ENCODE measurements at regions not wholly inside any gene's neighbourhood (a gene's known extent, or its start where the extent isn't known, plus 50 kb on each side); places are given as distances from the start of the nearest gene placed in this dataset.
"Not testable (repeated sequence)": the region's sequence is repeated elsewhere in the genome, so short reads cannot be mapped to it uniquely, and the experiment has no call there.

DNA sequence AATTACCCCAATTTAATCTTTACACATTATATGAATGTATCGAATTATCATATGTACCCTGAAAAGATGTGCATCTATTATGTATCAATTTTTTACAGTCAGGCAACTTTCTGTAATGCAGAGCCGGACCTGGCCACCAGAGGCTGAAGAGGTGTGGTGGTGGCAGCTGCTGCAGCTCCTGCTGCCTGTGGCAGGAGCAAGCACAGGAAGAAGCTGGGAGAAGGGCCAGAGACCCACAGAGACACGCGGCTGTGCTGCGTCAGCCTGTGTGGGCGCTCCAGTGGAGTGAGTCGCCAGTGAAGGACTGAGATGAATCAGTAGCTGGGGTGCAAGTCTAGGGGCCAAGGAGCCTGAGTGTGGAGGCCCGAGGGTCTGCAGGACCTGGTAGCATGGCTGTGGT lies 74.3 kb upstream of the COG2 start:
- intact Hi-C loops (cut with DNase I) = no loop called here
- TF ChIP-seq, protein P1, sequence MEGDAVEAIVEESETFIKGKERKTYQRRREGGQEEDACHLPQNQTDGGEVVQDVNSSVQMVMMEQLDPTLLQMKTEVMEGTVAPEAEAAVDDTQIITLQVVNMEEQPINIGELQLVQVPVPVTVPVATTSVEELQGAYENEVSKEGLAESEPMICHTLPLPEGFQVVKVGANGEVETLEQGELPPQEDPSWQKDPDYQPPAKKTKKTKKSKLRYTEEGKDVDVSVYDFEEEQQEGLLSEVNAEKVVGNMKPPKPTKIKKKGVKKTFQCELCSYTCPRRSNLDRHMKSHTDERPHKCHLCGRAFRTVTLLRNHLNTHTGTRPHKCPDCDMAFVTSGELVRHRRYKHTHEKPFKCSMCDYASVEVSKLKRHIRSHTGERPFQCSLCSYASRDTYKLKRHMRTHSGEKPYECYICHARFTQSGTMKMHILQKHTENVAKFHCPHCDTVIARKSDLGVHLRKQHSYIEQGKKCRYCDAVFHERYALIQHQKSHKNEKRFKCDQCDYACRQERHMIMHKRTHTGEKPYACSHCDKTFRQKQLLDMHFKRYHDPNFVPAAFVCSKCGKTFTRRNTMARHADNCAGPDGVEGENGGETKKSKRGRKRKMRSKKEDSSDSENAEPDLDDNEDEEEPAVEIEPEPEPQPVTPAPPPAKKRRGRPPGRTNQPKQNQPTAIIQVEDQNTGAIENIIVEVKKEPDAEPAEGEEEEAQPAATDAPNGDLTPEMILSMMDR (IDR thresholded peaks at IDR 0.05) = no peak
- DNase-seq = no peak
- Histone ChIP-seq H3K36me3 (no peaks in the 10 kb centered on the region), H3K4me3 (no peak overlapping the region), H3K4me1 (no peaks in the 10 kb centered on the region), H3K27me3 (peaks cover 0 to 4% of the 10 kb centered on the region in 2 donors), H3K9me3 (no peaks in the 10 kb centered on the region), H3K27ac (no peak overlapping the region)
- no peak for ATAC-seq

DNA sequence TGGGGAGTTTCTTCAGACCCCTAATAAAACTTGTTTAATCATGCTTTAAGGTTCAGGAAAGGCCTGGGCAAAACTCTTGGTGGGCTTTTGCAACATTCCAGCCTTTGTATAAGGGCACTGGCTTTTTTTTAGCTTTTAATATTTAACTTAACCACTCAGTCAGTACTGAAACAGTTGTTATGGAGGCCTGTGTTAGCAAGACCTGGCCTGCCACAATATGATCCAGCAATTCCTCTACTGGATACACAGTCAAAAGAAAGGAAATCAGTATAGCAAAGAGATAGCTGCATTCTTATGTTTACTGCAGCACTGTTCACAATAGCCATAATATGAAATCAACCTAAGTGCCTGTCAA lies 75.1 kb upstream of the COG2 start:
- intact Hi-C loops (cut with DNase I) = no loop called here
- TF ChIP-seq, protein P1 (IDR thresholded peaks at IDR 0.05) = no peak
- DNase-seq = no peak
- Histone ChIP-seq H3K27ac (no peak overlapping the region), H3K36me3 (no peaks in the 10 kb centered on the region), H3K27me3 (peaks cover 0 to 4% of the 10 kb centered on the region in 2 donors), H3K4me3 (no peak overlapping the region), H3K9me3 (no peaks in the 10 kb centered on the region), H3K4me1 (no peaks in the 10 kb centered on the region)
- no peak for ATAC-seq

DNA sequence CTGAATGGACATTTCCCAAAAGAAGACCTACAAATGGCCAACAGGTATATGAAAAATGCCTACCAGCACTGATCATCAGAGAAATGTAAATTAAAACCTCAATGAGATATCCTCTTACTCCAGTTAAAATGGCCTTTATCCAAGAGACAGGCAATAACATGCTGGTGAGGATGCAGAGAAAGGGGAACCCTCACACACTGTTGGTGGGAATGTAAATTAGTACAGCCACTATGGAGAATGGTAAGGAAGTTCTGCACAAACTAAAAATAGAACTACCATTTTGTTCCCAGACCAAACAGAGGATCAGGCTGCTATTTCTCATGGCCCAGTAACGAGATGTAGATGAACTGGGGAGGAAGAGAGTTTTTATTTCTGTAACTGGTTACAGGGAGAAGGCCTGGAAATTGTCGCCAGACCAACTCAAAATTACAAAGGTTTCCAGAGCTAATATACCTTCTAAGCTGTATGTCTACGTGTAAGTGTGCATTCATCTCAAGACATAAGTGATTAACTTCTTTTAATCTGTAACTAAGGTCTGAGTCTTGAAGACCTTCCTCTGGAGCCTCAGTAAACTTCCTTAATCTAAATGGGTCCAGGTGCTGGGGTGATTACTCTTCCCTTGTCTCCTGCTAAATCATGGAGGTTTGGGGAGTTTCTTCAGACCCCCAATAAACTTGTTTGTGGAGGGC lies 75.6 kb upstream of the COG2 start:
- H3K9me3 ChIP-seq; DNase-seq; intact Hi-C loops (cut with DNase I); H3K27me3 ChIP-seq; H3K4me3 ChIP-seq; H3K27ac ChIP-seq; H3K36me3 ChIP-seq; ATAC-seq; H3K4me1 ChIP-seq: not testable (repeated sequence)

DNA sequence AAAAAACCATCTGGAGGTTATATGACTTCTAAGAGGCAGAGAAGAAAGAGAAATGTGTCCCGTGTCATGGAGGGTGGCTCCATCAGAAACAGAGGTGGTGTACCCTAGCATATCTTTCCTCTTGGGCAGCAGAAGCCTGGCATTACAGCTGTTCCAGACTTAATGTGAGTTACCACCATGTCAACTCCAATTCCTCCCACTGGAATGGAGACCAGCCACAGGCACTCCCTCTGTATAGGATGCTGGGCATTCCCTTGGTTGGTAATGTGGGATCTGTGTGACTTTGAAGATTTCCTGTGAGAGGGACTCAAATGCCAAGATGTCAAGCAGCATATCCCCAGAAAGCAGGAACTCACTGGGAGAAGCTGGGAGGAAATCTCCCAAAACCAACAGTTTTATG lies 77.1 kb upstream of the COG2 start:
- Histone ChIP-seq H3K9me3 (no peaks in the 10 kb centered on the region), H3K4me1 (no peaks in the 10 kb centered on the region), H3K4me3 (no peak overlapping the region), H3K36me3 (no peaks in the 10 kb centered on the region), H3K27ac (no peak overlapping the region), H3K27me3 (peaks cover 0 to 4% of the 10 kb centered on the region in 2 donors)
- DNase-seq (no peak), ATAC-seq (no peak)
- intact Hi-C loops (cut with DNase I) = no loop called here
- TF ChIP-seq, protein P1 (IDR thresholded peaks at IDR 0.05) = no peak

DNA sequence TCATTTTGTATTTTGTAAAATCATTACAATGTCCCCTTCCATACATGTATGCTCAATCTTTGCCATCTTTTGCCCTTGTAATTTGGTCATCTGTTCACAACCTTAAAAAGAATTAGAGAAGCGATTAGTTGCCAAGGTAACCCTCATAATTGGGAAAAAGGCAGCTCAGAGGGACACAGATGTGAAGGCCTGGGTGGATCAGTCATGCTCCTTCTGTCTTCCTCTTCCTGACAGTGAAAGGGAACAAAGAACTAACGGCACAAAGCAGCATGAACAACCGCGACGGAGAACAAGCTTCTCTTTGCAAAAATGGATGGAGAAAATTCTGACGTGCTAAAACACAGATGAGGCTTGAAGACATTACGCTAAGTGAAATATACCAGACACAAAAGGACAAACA lies 78.7 kb upstream of the COG2 start:
- ATAC-seq (no peak), DNase-seq (no peak)
- intact Hi-C loops (cut with DNase I) = no loop called here
- H3K4me1 ChIP-seq = no peaks in the 10 kb centered on the region
- no peaks in the 10 kb centered on the region for H3K9me3 ChIP-seq
- TF ChIP-seq, protein P1 (IDR thresholded peaks at IDR 0.05) = no peak
- H3K36me3 ChIP-seq = no peaks in the 10 kb centered on the region
- H3K4me3 ChIP-seq = no peak overlapping the region
- peaks cover 0 to 4% of the 10 kb centered on the region in 2 donors for H3K27me3 ChIP-seq
- H3K27ac ChIP-seq = no peak overlapping the region

DNA sequence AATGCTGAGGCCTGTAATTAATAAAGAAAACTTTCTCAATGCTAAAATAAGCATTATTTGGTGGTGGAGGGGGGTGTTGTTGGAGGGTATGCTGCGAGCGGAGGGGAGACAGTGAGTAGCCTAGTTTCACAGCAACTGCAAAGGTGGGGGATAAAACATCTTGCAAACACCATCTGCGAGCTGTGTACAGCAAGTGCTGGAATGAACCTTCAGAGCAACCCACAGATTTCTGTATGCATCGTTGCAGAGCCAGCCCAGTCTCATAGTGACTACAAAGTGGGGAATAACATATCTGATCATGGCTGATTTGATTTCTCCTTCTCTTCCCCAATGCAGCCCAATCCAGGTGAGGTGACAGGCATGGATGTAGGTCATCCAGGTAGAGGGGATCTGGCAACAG lies 80.7 kb upstream of the COG2 start:
- Histone ChIP-seq H3K9me3 (no peaks in the 10 kb centered on the region), H3K4me1 (no peaks in the 10 kb centered on the region), H3K4me3 (no peak overlapping the region), H3K27ac (no peak overlapping the region), H3K27me3 (peaks cover 0 to 4% of the 10 kb centered on the region in 2 donors), H3K36me3 (no peaks in the 10 kb centered on the region)
- TF ChIP-seq, protein P1 (IDR thresholded peaks at IDR 0.05) = no peak
- ATAC-seq = no peak
- no peak for DNase-seq
- intact Hi-C loops (cut with DNase I) = no loop called here

Data from left lung (tissue), 4 donors.